Hepatocyte (in vitro differentiated cells): ENCODE measurements at regions not wholly inside any gene's neighbourhood (a gene's known extent, or its start where the extent isn't known, plus 50 kb on each side); places are given as distances from the start of the nearest gene placed in this dataset.
A peak's percentile ranks its signal among the peaks of the same experiment; 100 is the strongest.
"Not testable (repeated sequence)": the region's sequence is repeated elsewhere in the genome, so short reads cannot be mapped to it uniquely, and the experiment has no call there.

Experiments
- DNase-seq: peaks from one replicate; pipeline ENCODE4 v3.0.0-alpha.2; 2016; ENCODE audit warnings: low spot score
- H2AFZ ChIP-seq: fragments of 200-600 bp; sonication (generic); 2 replicates; pipeline ENCODE4 v1.6.0; 2016; ENCODE audit warnings: antibody characterized with exemption, mild to moderate bottlenecking
- H3K27ac ChIP-seq: fragments of 200-600 bp; sonication (generic); 2 replicates; pipeline ENCODE4 v1.5.1; 2016; ENCODE audit warnings: mild to moderate bottlenecking
- H3K27me3 ChIP-seq: fragments of 200-600 bp; sonication (generic); 2 replicates; pipeline ENCODE4 v1.6.1; 2016
- H3K36me3 ChIP-seq: fragments of 200-600 bp; sonication (generic); replicated peaks from 2 replicates; pipeline ENCODE4 v1.5.1; 2016; ENCODE audit warnings: low read depth; ENCODE audit not compliant: insufficient read depth
- H3K4me1 ChIP-seq: fragments of 200-600 bp; sonication (generic); 2 replicates; pipeline ENCODE4 v1.5.1; 2016; ENCODE audit warnings: mild to moderate bottlenecking, moderate library complexity; ENCODE audit not compliant: insufficient read depth
- H3K4me2 ChIP-seq: fragments of 200-600 bp; sonication (generic); 2 replicates; pipeline ENCODE4 v1.6.0; 2016
- H3K4me3 ChIP-seq: fragments of 200-600 bp; sonication (generic); 2 replicates; pipeline ENCODE4 v1.5.1; 2016; ENCODE audit warnings: mild to moderate bottlenecking
- H3K79me2 ChIP-seq: fragments of 200-600 bp; sonication (generic); 2 replicates; pipeline ENCODE4 v1.6.0; 2017; ENCODE audit warnings: mild to moderate bottlenecking
- H3K9me2 ChIP-seq: fragments of 200-600 bp; sonication (generic); replicated peaks from 2 replicates; pipeline ENCODE4 v1.6.0; 2017; ENCODE audit warnings: mild to moderate bottlenecking; ENCODE audit not compliant: insufficient read depth
- H3K9me3 ChIP-seq: fragments of 200-600 bp; sonication (generic); 2 replicates; pipeline ENCODE4 v1.5.1; 2016; ENCODE audit warnings: low read depth, mild to moderate bottlenecking
- H4K20me1 ChIP-seq: fragments of 200-600 bp; sonication (generic); 2 replicates; pipeline ENCODE4 v1.6.0; 2016; ENCODE audit warnings: mild to moderate bottlenecking; ENCODE audit not compliant: insufficient read depth, poor library complexity, severe bottlenecking
- EZH2 ChIP-seq: fragments of 200-600 bp; sonication (generic); IDR thresholded peaks from 2 replicates; pipeline ENCODE4 v1.6.1; 2016; ENCODE audit warnings: antibody characterized with exemption, mild to moderate bottlenecking, borderline replicate concordance
- EZH2phosphoT487 ChIP-seq: fragments of 200-600 bp; sonication (generic); IDR thresholded peaks from one replicate; pipeline ENCODE4 v1.6.1; 2018; ENCODE audit warnings: antibody characterized with exemption, mild to moderate bottlenecking, low read depth, moderate library complexity; ENCODE audit not compliant: unreplicated experiment, severe bottlenecking
- WGBS: methylation state at CpG from one replicate; pipeline ENCODE4 v1.1.6; 2016; ENCODE audit warnings: low lambda C conversion rate; ENCODE audit errors: missing lambda C conversion rate; 5-methylcytosine and 5-hydroxymethylcytosine counted together
- TF ChIP-seq, protein P1 (sequence below): fragments of 200-600 bp; sonication (generic); IDR thresholded peaks from 2 replicates; pipeline ENCODE4 v1.5.1; 2016; ENCODE audit warnings: antibody characterized with exemption, mild to moderate bottlenecking; ENCODE audit not compliant: poor library complexity

GRCh38 chr6:86147311-86147710 is 504.6 kb upstream of the SYNCRIP start:
- no peaks in the 10 kb centered on the region for H3K36me3 ChIP-seq
- H3K4me2 ChIP-seq, result no peak overlapping the region
- H3K4me1 ChIP-seq, result peaks cover 6% of the 10 kb centered on the region
- H3K79me2 ChIP-seq, result no peaks in the 10 kb centered on the region
- TF ChIP-seq EZH2phosphoT487, result no peak
- TF ChIP-seq, protein P1, sequence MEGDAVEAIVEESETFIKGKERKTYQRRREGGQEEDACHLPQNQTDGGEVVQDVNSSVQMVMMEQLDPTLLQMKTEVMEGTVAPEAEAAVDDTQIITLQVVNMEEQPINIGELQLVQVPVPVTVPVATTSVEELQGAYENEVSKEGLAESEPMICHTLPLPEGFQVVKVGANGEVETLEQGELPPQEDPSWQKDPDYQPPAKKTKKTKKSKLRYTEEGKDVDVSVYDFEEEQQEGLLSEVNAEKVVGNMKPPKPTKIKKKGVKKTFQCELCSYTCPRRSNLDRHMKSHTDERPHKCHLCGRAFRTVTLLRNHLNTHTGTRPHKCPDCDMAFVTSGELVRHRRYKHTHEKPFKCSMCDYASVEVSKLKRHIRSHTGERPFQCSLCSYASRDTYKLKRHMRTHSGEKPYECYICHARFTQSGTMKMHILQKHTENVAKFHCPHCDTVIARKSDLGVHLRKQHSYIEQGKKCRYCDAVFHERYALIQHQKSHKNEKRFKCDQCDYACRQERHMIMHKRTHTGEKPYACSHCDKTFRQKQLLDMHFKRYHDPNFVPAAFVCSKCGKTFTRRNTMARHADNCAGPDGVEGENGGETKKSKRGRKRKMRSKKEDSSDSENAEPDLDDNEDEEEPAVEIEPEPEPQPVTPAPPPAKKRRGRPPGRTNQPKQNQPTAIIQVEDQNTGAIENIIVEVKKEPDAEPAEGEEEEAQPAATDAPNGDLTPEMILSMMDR, result no peak
- TF ChIP-seq EZH2, result no peak
- WGBS, result 94% methylated on average over 3 of the region's 3 CpGs
- no peak for DNase-seq
- no peaks in the 10 kb centered on the region for H3K27me3 ChIP-seq
- H3K9me3 ChIP-seq, result no peaks in the 10 kb centered on the region
- H2AFZ ChIP-seq, result no peak overlapping the region
- H3K9me2 ChIP-seq, result no peaks in the 10 kb centered on the region
- no peak overlapping the region for H3K4me3 ChIP-seq
- H4K20me1 ChIP-seq, result no peaks in the 10 kb centered on the region
- H3K27ac ChIP-seq, result no peak overlapping the region

- H3K27ac ChIP-seq, result not testable (repeated sequence)
These were observed 504.1 kb upstream of the SYNCRIP start for GRCh38 chr6:86146751-86147150.

GRCh38 chr6:86142326-86142725 is 499.6 kb upstream of the SYNCRIP start:
- Histone ChIP-seq H3K36me3 (no peaks in the 10 kb centered on the region), H3K27ac (no peak overlapping the region), H3K9me3 (no peaks in the 10 kb centered on the region), H2AFZ (no peak overlapping the region), H3K4me3 (no peak overlapping the region), H3K4me1 (peaks cover 5% of the 10 kb centered on the region), H3K9me2 (no peaks in the 10 kb centered on the region), H3K4me2 (no peak overlapping the region), H4K20me1 (no peaks in the 10 kb centered on the region), H3K27me3 (no peaks in the 10 kb centered on the region), H3K79me2 (no peaks in the 10 kb centered on the region)
- TF ChIP-seq, protein P1, result no peak
- no peak for DNase-seq
- 77% methylated on average over 2 of the region's 2 CpGs for WGBS

More at GRCh38 chr6:86146751-86147150, 504.1 kb upstream of the SYNCRIP start:
- WGBS, result 36% methylated on average over 3 of the region's 3 CpGs
- H3K36me3 ChIP-seq, H3K9me3 ChIP-seq, H3K4me1 ChIP-seq, H3K4me2 ChIP-seq, H4K20me1 ChIP-seq, H2AFZ ChIP-seq, H3K9me2 ChIP-seq, H3K79me2 ChIP-seq, H3K27me3 ChIP-seq, H3K4me3 ChIP-seq: not testable (repeated sequence)
- DNase-seq, result peak; percentile 20

DNA sequence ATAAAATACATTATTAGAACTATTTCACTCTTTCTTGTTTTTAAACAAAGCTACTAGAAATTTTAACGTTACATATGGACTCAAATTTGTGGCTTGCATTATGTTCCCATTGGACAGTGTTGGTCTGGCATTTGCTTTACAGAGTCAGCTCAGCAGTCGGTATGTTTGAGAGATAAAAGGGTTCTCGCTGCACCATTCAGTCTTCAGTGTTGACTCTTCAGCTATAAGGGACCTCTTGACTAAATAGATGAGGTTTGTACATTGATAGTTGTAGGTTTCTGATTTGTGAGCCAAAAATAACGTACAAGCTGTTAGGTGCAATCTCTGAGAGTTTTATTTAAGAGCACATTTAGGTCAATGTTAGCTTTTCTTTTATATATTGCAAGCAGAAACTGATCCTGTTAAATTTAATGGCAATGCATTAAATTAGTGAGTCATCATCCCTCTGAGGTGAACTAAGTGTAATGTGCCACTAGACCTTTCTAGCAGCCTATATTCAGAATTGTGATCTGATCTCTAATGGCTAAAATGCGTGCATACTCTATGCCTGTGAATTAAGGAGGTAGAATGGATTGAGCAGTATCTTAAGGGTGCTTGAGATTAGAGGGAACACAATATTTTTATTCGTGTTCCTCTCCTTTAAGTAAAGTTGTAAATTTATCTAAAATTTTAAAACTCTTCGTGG is 485.6 kb upstream of the SYNCRIP start:
- Histone ChIP-seq H3K27me3 (no peaks in the 10 kb centered on the region), H3K79me2 (no peaks in the 10 kb centered on the region), H2AFZ (no peak overlapping the region), H3K9me2 (no peaks in the 10 kb centered on the region), H3K36me3 (no peaks in the 10 kb centered on the region), H3K4me1 (no peaks in the 10 kb centered on the region), H4K20me1 (no peaks in the 10 kb centered on the region), H3K9me3 (no peaks in the 10 kb centered on the region), H3K4me2 (no peak overlapping the region), H3K4me3 (no peak overlapping the region), H3K27ac (no peak overlapping the region)
- WGBS, result 42% methylated on average over 7 of the region's 7 CpGs
- TF ChIP-seq, protein P1, result no peak
- TF ChIP-seq EZH2 (no peak), EZH2phosphoT487 (no peak)
- DNase-seq, result no peak
